Fibroblast of lung (primary cell): ENCODE measurements at regions not wholly inside any gene's neighbourhood (a gene's known extent, or its start where the extent isn't known, plus 50 kb on each side); places are given as distances from the start of the nearest gene placed in this dataset.

Source experiments
- CTCF ChIP-seq, 2 donors: IDR thresholded peaks in 1 of 2; conservative IDR thresholded peaks in 1 of 2; 1 replicate in 1 of 2; 2 replicates in 1 of 2; pipeline ENCODE4 v1.5.1; 2011 to 2012; ENCODE audit warnings: low read length in 2 of 2, control low read depth in 1 of 2, inconsistent platforms in 1 of 2, low read depth in 1 of 2, mild to moderate bottlenecking in 1 of 2
- EZH2 ChIP-seq: IDR thresholded peaks from 2 replicates; pipeline ENCODE4 v1.5.1; 2012; ENCODE audit warnings: low read length, control low read depth, mild to moderate bottlenecking; ENCODE audit errors: missing control alignments

GRCh38 chr17:12492450-12492849 lies 173.2 kb upstream of the MYOCD start:
- TF ChIP-seq CTCF (conservative IDR thresholded peaks at IDR 0.05 in 1 of 2, IDR thresholded peaks at IDR 0.05 in 1 of 2; ENCODE audit: low read depth in 1 of 2, low read length in 2 of 2) (no peak), EZH2 (no peak)
